ENCODE measurements at regions not wholly inside any gene's neighbourhood (a gene's known extent, or its start where the extent isn't known, plus 50 kb on each side); places are given as distances from the start of the nearest gene placed in this dataset.

DNA sequence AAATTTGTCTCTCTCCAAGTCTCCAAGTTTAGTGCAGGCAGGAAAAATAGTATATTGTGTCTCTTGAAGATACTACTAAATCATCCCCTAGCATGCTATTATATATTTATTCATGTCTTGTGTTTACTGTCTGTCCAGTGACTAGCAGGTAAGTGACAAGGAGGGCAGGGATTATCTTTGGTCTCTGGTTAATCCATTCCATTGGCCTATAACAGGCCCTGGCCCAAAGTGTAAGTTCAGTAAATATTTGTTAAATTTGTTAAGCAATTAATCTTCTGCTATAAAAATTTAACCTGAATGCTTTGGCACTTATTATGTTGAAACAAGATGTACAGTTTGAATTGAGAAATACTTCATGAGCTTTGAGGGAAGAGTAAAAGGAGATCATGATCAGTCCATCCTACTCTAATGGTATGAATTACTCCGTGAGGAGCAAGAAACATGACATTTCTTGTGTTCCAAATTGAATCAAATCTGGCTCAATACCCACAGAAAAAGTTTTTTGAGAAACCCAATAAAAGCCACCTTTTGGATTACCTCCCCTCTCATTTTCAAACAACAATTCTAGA lies 219.7 kb downstream of the DTWD2 start:
- TF ChIP-seq, protein P1, sequence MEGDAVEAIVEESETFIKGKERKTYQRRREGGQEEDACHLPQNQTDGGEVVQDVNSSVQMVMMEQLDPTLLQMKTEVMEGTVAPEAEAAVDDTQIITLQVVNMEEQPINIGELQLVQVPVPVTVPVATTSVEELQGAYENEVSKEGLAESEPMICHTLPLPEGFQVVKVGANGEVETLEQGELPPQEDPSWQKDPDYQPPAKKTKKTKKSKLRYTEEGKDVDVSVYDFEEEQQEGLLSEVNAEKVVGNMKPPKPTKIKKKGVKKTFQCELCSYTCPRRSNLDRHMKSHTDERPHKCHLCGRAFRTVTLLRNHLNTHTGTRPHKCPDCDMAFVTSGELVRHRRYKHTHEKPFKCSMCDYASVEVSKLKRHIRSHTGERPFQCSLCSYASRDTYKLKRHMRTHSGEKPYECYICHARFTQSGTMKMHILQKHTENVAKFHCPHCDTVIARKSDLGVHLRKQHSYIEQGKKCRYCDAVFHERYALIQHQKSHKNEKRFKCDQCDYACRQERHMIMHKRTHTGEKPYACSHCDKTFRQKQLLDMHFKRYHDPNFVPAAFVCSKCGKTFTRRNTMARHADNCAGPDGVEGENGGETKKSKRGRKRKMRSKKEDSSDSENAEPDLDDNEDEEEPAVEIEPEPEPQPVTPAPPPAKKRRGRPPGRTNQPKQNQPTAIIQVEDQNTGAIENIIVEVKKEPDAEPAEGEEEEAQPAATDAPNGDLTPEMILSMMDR (conservative IDR thresholded peaks at IDR 0.05 in 1 of 2, IDR thresholded peaks at IDR 0.05 in 1 of 2; ENCODE audit: extremely low read depth in 1 of 2, insufficient read depth in 1 of 2, low read depth in 1 of 2, low read length in 2 of 2) = no peak
- TF ChIP-seq EZH2 (IDR thresholded peaks at IDR 0.05; ENCODE audit: borderline replicate concordance, low read length) = no peak

Measured in mammary epithelial cell (primary cell).